ENCODE measurements at regions not wholly inside any gene's neighbourhood (a gene's known extent, or its start where the extent isn't known, plus 50 kb on each side); places are given as distances from the start of the nearest gene placed in this dataset.
"Not testable (repeated sequence)": the region's sequence is repeated elsewhere in the genome, so short reads cannot be mapped to it uniquely, and the experiment has no call there.

DNA sequence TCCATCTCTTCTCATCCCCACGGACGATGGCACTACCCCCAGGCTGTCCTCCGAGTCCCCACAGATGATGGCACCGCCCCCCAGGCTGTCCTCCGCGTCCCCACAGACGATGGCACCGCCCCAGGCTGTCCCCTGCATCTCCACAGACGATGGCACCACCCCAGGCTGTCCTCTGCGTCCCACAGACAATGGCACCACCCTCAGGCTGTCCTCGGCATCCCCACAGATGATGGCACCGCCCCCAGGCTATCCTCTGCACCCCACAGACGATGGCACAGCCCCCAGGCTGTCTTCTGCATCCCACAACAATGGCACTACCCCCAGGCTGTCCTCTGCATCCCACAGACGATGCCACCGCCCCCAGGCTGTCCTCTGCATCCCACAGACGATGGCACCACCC lies 57.4 kb upstream of the PTCH1 start:
- no peak for DNase-seq

DNA sequence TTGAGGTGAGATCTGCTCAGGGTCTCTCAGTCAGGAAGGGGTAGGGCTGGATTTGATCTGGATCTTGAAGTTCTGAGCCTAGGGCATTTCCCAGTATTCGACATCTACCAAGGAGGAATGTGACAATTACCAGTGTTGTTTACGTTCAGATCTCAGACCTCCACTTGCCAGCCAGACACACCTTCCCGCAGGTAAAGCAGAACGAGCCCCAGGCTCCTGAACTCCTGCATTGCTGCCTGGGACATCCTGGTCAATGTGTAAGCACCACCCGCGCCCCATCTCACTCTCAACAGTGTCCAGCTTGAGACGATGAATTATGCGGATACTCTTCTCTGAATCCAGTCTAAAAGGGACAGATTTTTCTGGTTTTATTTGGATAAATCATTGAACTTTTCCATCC lies 56.7 kb upstream of the PTCH1 start:
- DNase-seq, result no peak

DNA sequence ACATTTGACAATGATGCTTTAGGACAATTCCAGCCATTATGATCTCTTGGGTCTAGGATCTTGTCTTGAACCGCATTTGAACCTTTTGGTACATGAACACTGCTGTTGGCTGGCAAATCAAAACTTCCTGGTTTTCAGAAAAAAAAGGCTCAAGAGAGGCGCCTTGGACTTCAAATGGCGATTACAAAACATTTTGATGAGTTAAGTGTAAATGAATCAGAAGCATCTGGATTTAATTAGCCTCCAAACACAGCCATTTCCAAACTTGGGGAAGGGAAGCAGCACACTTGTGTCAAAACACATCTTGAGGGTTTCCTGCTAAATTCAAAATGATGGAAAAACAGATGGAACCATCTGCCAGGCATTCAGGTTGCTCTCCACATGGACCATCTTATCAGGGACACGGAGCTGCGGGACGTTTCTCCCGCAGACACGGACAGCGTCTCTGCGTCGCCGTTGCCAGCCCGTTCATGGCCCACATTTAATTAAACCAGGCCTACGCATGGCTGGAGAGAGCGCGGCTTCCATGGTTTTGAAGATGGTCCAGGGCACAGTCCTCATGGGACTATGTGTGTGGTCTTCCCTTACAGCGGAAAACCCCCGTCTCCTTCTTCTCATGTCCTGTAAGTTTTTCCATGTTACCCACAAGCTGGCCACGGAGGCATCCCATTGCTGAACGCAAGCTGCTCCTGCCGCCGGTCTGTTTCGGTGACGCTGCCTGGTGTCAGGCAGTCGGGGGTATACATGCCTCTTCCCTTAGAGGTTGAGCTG lies 55.8 kb upstream of the PTCH1 start:
- no peak for DNase-seq

DNA sequence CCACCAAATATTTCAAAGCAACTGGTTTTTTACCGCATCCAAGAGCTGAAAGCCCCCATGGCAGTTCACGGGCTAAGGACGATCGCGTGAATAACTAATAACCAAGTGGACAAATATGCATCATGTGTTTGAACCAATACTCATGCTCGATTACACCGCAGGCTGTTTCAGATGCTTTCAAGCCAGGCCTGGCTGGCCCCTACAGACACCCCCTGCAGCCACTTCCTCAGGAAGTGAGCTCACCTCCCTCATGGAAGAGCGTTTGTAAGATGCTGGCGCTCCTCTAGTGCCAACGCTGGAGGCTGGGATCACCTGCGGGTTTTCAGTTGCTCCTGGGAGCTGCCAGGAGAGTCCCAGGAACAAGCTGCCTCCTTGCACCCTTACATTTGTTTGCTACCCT lies 53.9 kb upstream of the PTCH1 start:
- no peak for DNase-seq

DNA sequence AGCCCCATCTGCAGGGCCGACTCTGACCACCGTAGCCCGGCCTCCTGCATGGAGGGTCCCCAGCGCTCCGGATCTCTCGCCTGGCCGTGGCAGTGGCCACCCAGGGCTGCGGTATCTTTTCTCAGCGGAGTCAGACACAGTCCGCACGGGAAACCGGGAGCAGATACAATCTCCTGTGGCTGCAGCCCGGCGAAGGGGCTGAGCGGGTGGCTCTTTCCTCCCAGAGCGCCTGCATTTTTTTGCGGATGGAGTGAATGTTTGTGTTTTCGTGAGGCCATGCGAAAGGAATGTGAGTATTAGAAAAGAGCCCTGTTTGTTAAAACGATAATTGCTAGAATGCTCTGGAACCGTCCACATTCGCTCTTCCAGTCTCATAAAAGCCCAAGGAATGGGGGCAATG lies 53.4 kb upstream of the PTCH1 start:
- no peak for DNase-seq

DNA sequence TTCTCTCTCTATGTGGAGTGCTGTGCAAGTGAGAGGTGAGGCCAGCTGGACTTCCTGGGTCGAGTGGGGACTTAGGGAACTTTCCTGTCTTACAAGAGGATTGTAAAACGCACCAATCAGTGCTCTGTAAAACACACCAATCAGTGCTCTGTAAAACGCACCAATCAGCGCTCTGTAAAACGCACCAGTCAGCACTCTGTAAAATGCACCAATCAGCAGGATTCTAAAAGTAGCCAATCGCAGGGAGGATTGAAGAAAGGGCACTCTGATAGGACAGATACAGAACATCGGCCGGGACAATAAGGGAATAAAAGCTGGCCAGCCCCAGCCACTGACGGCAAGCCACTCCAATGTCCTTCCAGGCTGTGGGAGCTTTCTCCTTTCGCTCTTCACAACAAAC lies 52.0 kb upstream of the PTCH1 start:
- DNase-seq, result not testable (repeated sequence)

Data from NCI-H2227 treated with DMSO at 0.1 percent for 48 hours (cell line).